Fibroblast of skin of right biceps (primary cell): ENCODE measurements at regions not wholly inside any gene's neighbourhood (a gene's known extent, or its start where the extent isn't known, plus 50 kb on each side); places are given as distances from the start of the nearest gene placed in this dataset.
"Not testable (repeated sequence)": the region's sequence is repeated elsewhere in the genome, so short reads cannot be mapped to it uniquely, and the experiment has no call there.

Experiments
- DNase-seq: peaks from one replicate; pipeline ENCODE4 v3.0.0-alpha.2; 2013

DNA sequence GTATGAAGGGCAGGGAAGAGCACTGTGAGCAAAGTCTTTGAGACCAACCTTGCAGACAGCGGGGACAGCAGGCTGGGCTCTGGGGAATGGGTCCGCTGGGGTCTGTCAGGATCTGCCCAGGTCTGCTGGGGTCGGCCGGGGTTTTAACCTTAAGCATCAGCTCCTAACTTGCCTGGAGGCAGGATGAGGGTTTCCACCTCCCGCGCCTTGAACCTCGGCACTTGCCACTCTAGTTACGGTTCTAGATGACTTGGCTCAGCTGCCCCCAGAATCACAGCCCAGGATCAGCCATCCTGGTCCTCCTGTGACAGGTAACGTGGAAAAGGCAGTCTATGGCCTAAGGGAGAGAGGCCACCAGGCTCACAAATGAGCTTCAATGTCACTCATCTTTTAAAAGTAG lies 50.4 kb upstream of the CACUL1 start:
- no peak for DNase-seq

- DNase-seq, result no peak
Observed at GRCh38 chr10:118807512-118808305, 52.9 kb upstream of the CACUL1 start.

DNA sequence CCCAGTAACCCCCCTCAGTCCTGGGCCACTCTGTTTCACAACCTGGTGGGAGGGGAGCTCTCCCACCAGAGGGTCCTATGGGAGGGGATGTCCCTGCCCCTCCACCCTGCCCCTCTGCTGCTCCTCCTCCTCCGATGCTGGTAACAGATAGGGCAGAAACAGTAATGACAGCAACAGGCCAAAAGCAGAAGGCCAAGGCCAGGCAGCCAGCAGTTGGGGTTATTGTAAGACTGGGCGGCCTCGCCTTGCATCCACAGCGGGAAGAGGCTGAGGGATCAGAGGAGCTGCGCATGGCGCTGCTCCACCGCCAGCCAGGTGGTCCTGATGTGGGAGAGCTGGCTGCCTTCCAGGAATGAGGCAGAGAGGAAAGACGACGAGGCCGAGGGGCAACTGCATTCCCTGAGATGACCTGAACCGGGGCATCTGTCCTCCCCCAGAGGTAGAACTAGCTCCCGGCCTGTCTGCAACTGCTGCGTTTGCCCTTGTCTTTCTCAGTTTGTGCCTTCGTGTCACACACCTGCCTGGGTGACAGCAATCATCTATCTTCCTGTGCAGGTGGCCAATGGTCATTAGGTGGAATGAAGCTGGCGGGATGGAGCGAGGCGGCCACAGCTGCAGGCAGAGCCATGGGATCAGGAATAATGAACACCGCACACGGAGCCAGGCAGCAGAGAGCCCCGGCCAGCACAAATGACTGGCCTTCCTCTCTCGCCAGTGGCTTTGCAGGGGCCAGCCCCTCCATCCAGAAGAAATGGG lies 54.0 kb upstream of the CACUL1 start:
- DNase-seq, result no peak

DNA sequence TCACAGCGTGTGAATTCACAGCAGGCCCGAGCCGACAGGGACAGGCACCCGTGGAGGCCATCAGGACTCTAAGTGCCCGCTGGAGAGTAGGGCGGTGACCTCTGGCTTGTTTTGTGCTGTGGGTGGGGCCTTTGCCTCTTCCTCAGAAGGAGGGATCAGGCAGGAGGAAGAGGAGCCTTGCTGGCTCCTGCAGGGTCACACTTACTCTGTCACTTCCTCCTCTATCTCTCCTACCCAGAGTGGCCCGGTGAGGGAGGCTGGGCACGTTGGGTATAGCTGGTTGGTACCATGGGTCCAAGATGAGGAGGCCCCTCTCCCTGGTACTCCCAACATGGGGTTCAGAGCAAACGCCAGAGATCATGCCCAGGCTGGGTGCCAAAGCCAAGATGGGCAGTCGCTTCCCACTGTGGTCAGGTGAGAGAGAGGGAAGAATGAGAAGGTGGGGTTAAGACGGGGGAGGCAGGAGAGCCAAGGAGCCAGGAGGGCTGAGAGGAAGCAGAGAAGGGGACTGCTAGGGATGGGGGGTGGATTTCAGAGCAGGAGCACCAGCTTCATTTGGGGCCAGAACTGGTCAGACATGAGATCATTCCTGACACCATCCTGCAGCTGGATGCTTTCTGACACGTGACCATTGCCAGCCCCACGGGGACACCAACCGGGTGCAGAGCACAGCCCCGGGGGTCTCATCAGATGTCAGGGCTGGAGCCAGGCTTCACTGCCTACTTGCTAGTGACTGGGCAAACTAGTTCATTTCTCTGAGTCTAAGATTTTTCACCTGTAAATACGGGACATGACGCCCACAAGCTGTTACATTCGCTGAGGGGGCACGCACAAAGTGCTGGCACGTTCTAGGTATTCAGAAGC lies 54.8 kb upstream of the CACUL1 start:
- DNase-seq, result no peak

DNA sequence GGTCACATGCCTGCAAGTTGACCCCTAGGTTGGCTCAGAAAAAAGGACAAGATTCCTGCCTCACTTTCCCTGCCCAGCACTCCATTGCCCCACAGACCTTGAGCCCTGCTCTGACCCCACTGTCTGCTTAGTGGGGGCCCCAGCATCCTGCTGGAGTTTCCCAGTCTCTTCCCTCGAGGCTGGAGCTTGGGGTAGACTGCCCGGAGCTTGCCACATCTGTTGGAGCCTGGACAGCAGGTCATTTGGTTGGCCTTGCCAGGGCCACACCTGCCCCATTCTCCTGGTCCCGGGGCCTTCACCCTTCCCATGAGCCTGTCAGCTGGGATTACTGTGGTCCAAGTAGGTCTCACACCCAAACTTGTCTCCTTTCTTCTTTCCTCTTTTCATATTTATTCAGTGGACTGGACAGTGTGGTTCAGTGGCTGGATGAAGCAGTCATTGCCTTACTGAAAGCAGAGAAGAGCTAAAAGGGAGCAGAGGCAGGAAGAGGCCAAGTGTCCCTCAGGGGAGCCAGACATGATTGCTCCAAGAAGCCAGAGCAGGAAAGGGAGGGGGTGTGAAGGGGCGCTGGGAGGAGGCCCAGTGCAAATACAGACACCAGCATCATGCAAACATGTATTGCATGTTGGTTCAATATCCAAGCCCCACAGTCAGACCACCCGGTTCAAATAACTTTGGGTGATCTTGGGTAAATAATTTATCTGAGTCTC lies 56.2 kb upstream of the CACUL1 start:
- no peak for DNase-seq

DNA sequence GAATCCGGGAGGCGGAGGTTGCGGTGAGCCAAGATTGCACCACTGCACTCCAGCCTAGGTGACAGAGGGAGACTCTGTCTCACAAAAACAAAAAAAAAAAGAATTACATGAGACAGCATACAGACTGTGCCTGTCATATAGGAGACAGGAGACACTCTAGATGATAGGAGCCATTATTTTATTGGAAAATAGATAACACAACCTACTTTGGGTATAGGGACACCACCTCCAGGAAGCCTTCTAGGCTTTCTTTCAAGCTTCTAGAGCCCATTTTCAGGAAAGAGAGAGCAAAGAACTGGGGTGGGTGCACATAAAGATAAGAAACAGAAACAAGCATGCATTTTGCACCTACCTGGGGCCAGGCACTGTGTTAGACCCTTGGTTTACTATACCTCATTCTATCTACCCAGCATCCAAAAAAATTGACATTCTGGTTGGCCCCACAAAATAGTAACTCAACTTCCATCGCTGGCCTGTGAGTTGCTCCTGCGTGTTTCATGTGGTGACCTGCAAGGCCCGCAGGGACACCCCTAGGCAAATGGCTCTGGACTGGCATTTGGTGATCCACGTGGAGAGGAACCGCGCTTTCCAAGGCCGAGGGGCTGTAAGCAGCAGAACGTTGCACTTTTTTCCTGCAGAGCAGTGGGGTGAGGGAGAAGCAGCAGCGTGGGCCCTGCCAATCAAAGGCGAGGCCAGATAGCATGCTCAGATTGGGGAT lies 57.1 kb upstream of the CACUL1 start:
- no peak for DNase-seq

GRCh38 chr10:118812393-118812740 lies 57.6 kb upstream of the CACUL1 start:
- DNase-seq, result no peak

DNA sequence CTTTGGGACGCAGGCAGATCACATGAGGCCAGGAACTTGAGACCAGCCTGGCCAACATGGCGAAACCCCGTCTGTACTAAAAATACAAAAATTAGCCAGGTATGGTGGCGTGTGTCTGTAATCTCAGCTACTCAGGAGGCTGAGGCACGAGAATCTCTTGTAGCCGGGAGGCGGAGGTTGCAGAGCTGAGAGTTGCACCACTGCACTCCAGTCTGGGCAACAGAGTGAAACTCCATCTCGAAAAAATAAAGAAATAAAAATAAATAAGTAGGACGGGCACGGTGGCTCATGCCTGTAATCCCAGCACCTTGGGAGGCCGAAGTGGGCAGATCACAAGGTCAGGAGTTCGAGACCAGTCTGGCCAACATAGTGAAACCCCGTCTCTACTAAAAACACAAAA lies 58.2 kb upstream of the CACUL1 start:
- not testable (repeated sequence) for DNase-seq

DNA sequence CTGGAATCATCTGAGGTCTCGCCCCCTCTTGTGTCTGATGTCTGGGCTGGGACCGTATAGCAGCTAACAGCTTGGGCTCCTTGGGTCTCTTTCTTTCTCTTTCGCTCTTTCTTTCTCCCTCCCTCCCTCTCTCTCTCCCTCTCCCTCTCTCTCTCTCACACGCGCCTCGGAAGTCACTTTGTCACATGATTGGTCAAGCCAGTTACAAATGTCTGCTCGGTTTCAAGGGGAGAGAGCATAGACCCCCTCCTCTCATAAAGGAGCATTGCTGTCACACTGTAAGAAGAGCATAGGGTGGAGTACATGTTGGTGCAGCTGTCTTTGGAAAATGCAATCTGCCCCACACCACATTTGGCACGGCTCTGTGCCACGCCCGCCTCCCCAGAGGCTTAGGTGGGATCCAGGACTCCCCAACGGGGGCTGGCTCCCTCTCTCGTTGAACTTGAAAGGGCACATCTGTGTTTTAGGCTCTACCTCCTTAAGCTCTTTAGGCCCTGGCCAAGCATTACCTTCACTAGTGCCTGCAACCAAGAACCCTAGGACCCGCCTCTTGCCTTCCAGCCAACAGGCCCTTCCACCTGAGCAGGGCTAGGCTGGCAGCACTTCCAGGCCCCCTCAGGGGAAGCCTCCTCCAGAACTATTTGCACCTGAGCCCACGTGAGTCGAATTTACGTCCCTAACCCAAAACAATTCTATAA lies 61.9 kb upstream of the CACUL1 start:
- DNase-seq, result no peak

- DNase-seq, result no peak
Observed at GRCh38 chr10:118817328-118818068, 62.7 kb upstream of the CACUL1 start.

DNA sequence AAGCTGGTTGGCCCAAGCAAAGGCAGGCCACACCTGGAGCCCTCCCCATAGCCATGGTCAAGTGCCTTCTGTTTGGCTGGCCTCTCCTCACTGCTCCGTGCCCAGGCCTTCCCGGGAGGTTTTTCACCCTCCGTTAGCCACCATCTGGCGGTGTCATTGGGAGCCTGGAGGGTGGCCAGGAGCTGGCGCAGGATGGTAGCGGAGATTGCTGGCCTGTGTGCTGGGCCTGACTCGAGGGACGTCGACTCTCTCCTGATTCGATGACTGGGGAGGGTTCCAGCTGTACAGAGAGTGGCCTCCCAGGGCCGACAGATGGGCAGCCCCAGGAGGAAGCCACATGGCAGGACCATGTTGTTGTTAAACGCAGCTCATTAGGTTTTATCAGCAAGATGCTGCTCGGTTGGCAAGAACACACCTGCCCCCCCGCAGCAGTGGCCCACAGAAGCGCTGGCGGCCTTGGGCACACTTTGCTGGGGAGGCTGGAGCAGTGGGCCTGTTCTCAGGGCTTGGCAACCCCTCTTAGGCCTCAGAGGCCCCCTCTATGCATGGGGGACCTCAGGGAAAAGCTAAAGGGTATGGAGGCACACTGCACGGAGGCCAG lies 64.0 kb upstream of the CACUL1 start:
- DNase-seq, result no peak

DNA sequence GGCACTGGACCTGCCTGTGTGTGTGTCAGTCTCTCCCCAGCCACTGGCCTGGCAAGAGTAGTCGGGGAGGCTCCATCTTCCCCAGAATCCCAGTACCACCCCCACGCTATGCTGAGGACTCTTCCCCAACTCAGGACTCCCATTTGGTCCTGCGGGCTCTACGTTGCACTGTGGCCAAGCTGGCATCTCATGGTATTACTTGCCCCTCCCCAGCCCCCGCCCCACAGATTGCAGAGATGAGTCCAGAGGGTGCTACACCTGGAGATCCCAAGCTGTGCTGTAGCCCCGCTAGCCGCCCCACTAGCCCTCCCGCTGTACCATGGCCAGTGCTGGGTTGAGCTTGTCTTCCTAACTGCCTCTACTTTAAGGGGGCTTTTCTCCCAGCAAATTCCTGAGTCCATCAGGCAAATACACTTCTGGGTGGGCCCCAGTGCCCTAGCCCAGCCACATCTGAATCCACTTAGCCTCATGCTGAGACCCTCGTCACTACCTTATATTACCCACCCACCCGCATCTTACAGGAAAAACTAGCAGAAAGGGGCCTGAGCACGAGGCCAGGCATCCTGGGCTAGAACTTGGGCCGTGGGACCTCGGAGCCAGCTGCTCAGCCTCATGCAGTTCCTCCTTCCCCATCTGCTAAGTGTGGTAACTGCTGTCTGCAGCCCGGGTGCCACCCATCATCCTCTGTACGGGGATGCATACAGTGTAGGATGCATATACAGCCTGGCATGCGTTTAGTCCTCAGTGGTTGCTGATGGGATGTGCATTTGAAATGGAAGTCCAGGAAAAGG lies 65.8 kb upstream of the CACUL1 start:
- DNase-seq, result no peak

GRCh38 chr10:118823256-118823907 lies 68.6 kb upstream of the CACUL1 start:
- DNase-seq, result no peak

DNA sequence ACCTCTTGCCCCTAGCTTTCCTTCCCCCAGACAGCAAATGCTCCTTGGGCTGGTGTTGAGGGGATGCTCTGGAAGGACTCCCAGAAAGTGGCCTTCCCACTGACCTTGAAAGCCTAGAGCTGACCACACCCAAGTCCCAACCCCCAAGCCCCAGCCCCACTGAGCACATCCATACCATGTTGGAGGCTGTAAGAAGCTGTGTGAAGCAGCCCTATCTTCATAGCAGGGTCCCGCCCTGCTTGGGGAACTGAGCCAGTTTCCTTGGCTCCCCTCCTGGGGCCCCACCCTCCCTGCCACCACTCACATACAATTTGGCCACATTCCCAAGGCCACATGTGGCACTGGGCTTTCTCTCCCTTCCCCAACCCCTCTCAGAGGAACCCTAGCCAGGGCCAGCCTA lies 72.3 kb upstream of the CACUL1 start:
- DNase-seq, result no peak

DNA sequence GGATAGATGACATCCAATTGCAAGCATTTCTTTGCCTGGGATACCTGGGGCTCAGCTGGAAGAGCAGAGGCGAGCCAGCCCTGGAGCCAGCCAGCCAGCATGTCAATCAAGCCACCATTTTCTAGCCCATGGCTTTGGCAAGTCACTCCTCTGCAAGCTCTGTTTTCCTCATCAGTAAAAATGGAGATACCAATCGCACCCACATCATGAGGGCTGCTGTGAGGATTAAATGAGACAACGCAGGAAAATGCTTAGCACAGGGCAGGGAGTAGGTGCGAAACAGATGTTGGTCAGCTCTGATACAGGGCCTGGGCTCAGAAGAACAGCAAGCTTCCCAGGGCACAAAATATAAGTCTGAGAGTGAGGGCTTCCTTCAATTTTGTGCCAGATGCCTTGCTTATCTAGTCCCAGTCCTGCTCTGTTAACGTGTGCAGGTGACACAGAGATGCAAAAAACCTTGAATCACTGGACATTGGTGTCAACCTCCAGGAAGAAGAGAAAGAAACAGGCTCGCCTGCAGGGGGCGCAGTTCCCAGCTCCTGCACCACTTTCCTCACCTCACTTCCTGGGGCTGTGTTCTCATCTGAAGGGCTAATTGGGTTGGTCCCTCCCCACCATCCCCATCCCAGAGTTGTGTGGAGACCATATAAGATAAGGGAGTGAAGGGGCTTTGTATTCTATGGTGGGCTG lies 72.8 kb upstream of the CACUL1 start:
- DNase-seq, result no peak

- DNase-seq, result no peak
Observed at GRCh38 chr10:118832241-118832651, 77.5 kb upstream of the CACUL1 start.

- DNase-seq, result not testable (repeated sequence)
Observed at GRCh38 chr10:118834370-118834769, 79.6 kb upstream of the CACUL1 start.

DNA sequence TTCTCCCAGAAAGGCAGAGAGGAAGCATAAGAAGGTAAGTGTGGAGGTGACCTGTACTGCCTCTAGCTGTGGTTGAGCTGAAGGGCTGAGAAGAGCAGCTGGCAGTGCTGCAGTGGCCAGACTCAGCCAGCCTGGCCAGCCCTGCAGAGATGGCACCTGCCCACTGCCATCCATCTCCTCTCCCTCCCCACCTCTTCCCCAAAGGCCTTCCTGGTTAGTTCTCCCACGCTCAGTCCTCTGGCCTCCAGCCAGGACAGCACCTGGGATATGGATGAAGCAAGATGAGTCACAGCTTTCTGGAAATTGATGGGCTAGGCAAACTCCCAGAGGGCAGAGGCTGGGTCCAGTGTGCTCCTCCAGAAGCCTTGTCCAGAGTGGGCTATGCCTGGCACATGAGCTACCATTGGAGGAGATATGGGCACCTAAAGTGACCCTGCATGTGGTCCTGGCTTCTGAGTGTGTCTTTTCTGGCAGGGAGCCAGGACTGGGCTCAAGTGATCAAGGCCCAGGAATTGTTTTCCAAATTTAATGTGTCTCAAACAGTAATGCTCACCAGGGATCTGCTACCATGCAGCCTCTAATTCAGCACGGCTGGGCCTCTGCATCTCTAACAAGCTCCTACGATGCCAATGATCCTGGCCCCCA lies 81.0 kb upstream of the CACUL1 start:
- peak; percentile 10 for DNase-seq
